Transverse colon (tissue), 4 donors: ENCODE measurements at regions not wholly inside any gene's neighbourhood (a gene's known extent, or its start where the extent isn't known, plus 50 kb on each side); places are given as distances from the start of the nearest gene placed in this dataset.

Experiments used
- DNase-seq: peaks from one replicate; pipeline ENCODE4 v3.0.0-alpha.2; 2019
- H3K27ac ChIP-seq, 4 donors: fragments of 200-600 bp; sonication (generic); 2 replicates each; pipeline ENCODE4 v1.5.1; 2016 to 2018; ENCODE audit warnings: inconsistent platforms in 4 of 4
- H3K27me3 ChIP-seq: fragments of 200-600 bp; sonication (generic); 2 replicates; pipeline ENCODE4 v1.5.1; 2017; ENCODE audit warnings: inconsistent platforms
- H3K36me3 ChIP-seq, 4 donors: fragments of 200-600 bp; sonication (generic); 2 replicates each; pipeline ENCODE4 v1.5.1; 2017 to 2019; ENCODE audit warnings: inconsistent platforms in 4 of 4
- H3K4me1 ChIP-seq, 4 donors: fragments of 200-600 bp; sonication (generic); 2 replicates each; pipeline ENCODE4 v1.5.1; 2017 to 2020; ENCODE audit warnings: inconsistent platforms in 4 of 4
- H3K4me3 ChIP-seq, 4 donors: fragments of 200-600 bp; sonication (generic); 1 replicate in 1 of 4; 2 replicates in 3 of 4; pipeline versions ENCODE4 v1.5.1 to v1.6.1; 2017 to 2019; ENCODE audit warnings: inconsistent platforms in 4 of 4
- H3K9me3 ChIP-seq, 2 donors: fragments of 200-600 bp; sonication (generic); 2 replicates each; pipeline ENCODE4 v1.5.1; 2017 to 2019; ENCODE audit warnings: inconsistent platforms in 2 of 2
- CTCF ChIP-seq, 5 experiments: fragments of 200-600 bp in 3 of 5; fragments of 450-650 bp in 2 of 5; sonication (generic) in 3 of 5; IDR thresholded peaks; 1 replicate in 2 of 5; 2 replicates in 3 of 5; pipeline ENCODE4 v1.5.1; 2016 to 2017; ENCODE audit warnings: antibody characterized with exemption in 5 of 5, inconsistent platforms in 3 of 5, mild to moderate bottlenecking in 2 of 5, moderate library complexity in 1 of 5
- EP300 ChIP-seq: sonication (generic); formaldehyde crosslinking; IDR thresholded peaks from one replicate; pipeline ENCODE4 v1.6.1; 2017; ENCODE audit warnings: antibody characterized with exemption, low read depth
- POLR2A ChIP-seq: fragments of 450-650 bp; IDR thresholded peaks from one replicate; pipeline ENCODE4 v1.6.1; 2016; ENCODE audit warnings: antibody characterized with exemption, mild to moderate bottlenecking, moderate library complexity
- POLR2AphosphoS5 ChIP-seq, 3 donors: sonication (generic); formaldehyde crosslinking; IDR thresholded peaks; one replicate each; pipeline ENCODE4 v1.6.1; 2016; ENCODE audit warnings: antibody characterized with exemption in 3 of 3
- WGBS, 2 donors: methylation state at CpG; one replicate each; pipeline ENCODE4 v1.1.5; 2018; ENCODE audit warnings: low coverage in 1 of 2; 5-methylcytosine and 5-hydroxymethylcytosine counted together
- in situ Hi-C, 4 donors: fragments of 200-750 bp; cut with MboI; loops; one replicate each; pipeline versions ENCODE4 v1.15.0 to v1.15.1; 2017; ENCODE audit warnings: low sequenced_read_pairs in 3 of 4, low pct_ligation_motif_present in 1 of 4, low pct_unique_long_range_greater_than_20kb in 1 of 4
- intact Hi-C: fragments of 100-400 bp; cut with DNase I; formaldehyde crosslinking; loops from one replicate; pipeline ENCODE4 v1.15.1; 2023; ENCODE audit warnings: low total_unique reads

- Histone ChIP-seq H3K4me1 (no peaks in the 10 kb centered on the region), H3K9me3 (no peaks in the 10 kb centered on the region), H3K4me3 (no peak overlapping the region), H3K36me3 (no peaks in the 10 kb centered on the region), H3K27me3 (no peaks in the 10 kb centered on the region), H3K27ac (no peak overlapping the region)
- in situ Hi-C loops: no loop called here
- intact Hi-C loops: no loop called here
- WGBS, 2 donors: 83 to 100% methylated on average over 2 to 6 of the region's 6 CpGs
- TF ChIP-seq POLR2AphosphoS5 (IDR thresholded peaks at IDR 0.05) (no peak), CTCF (IDR thresholded peaks at IDR 0.05) (no peak), POLR2A (no peak), EP300 (no peak)
- DNase-seq: no peak
These were observed 68.5 kb upstream of the GATB start for GRCh38 chr4:151829309-151829708.

- no peak overlapping the region for H3K4me3 ChIP-seq
- H3K36me3 ChIP-seq: no peaks in the 10 kb centered on the region
- in situ Hi-C loops (no loop called here), intact Hi-C loops (no loop called here)
- H3K9me3 ChIP-seq: no peaks in the 10 kb centered on the region
- no peak for TF ChIP-seq POLR2AphosphoS5 (IDR thresholded peaks at IDR 0.05)
- TF ChIP-seq CTCF (IDR thresholded peaks at IDR 0.05): no peak
- TF ChIP-seq POLR2A: no peak
- no peak for TF ChIP-seq EP300
- no peak overlapping the region for H3K27ac ChIP-seq
- no peaks in the 10 kb centered on the region for H3K4me1 ChIP-seq
- 60 to 70% methylated on average over 4 of the region's 4 CpGs for WGBS, 2 donors
- DNase-seq: no peak
- no peaks in the 10 kb centered on the region for H3K27me3 ChIP-seq
These were observed 63.8 kb upstream of the GATB start for GRCh38 chr4:151824656-151825055.

- Histone ChIP-seq H3K36me3 (no peaks in the 10 kb centered on the region), H3K4me1 (no peaks in the 10 kb centered on the region), H3K27ac (no peak overlapping the region), H3K4me3 (no peak overlapping the region), H3K27me3 (no peaks in the 10 kb centered on the region), H3K9me3 (no peaks in the 10 kb centered on the region)
- TF ChIP-seq EP300 (no peak), POLR2AphosphoS5 (IDR thresholded peaks at IDR 0.05) (no peak), POLR2A (no peak), CTCF (IDR thresholded peaks at IDR 0.05) (no peak)
- no peak for DNase-seq
- intact Hi-C loops: no loop called here
- in situ Hi-C loops: no loop called here
These were observed 61.5 kb upstream of the GATB start for GRCh38 chr4:151822331-151822730.

- H3K36me3 ChIP-seq: no peaks in the 10 kb centered on the region
- TF ChIP-seq EP300 (no peak), POLR2AphosphoS5 (IDR thresholded peaks at IDR 0.05) (no peak), POLR2A (no peak), CTCF (IDR thresholded peaks at IDR 0.05) (no peak)
- DNase-seq: no peak
- WGBS, 2 donors: 88% methylated on average over 3 of the region's 3 CpGs
- no peaks in the 10 kb centered on the region for H3K27me3 ChIP-seq
- in situ Hi-C loops (no loop called here), intact Hi-C loops (no loop called here)
- H3K9me3 ChIP-seq: no peaks in the 10 kb centered on the region
- no peaks in the 10 kb centered on the region for H3K4me1 ChIP-seq
- H3K27ac ChIP-seq: no peak overlapping the region
- no peak overlapping the region for H3K4me3 ChIP-seq
These were observed 59.2 kb upstream of the GATB start for GRCh38 chr4:151820004-151820403.
